Fibroblast of peridontal ligament (primary cell): ENCODE measurements at regions not wholly inside any gene's neighbourhood (a gene's known extent, or its start where the extent isn't known, plus 50 kb on each side); places are given as distances from the start of the nearest gene placed in this dataset.

Experiments used
- DNase-seq: peaks from one replicate; pipeline ENCODE4 v3.0.0-alpha.2; 2010; ENCODE audit errors: extremely low read depth

GRCh38 chr3:22475665-22476240, 724.7 kb upstream of the ZNF385D start:
- DNase-seq, result no peak

GRCh38 chr3:22476976-22477375, 726.0 kb upstream of the ZNF385D start:
- no peak for DNase-seq

GRCh38 chr3:22485954-22486353, 717.2 kb upstream of the UBE2E2 start:
- DNase-seq, result no peak

GRCh38 chr3:22490747-22491146, 712.4 kb upstream of the UBE2E2 start:
- no peak for DNase-seq

GRCh38 chr3:22491344-22491743, 711.8 kb upstream of the UBE2E2 start:
- DNase-seq, result no peak

- DNase-seq, result no peak
Measured at GRCh38 chr3:22492342-22492741, 710.8 kb upstream of the UBE2E2 start.

- no peak for DNase-seq
Measured at GRCh38 chr3:22495241-22495640, 707.9 kb upstream of the UBE2E2 start.

- DNase-seq, result no peak
Measured at GRCh38 chr3:22495791-22496190, 707.3 kb upstream of the UBE2E2 start.

GRCh38 chr3:22496641-22497040, 706.5 kb upstream of the UBE2E2 start:
- no peak for DNase-seq

GRCh38 chr3:22506871-22507270, 696.3 kb upstream of the UBE2E2 start:
- no peak for DNase-seq

- no peak for DNase-seq
Measured at GRCh38 chr3:22507709-22508108, 695.4 kb upstream of the UBE2E2 start.

GRCh38 chr3:22523925-22524324, 679.2 kb upstream of the UBE2E2 start:
- DNase-seq, result no peak

GRCh38 chr3:22526266-22526837, 676.8 kb upstream of the UBE2E2 start:
- DNase-seq, result no peak

- no peak for DNase-seq
Measured at GRCh38 chr3:22536541-22536940, 666.6 kb upstream of the UBE2E2 start.

- DNase-seq, result no peak
Measured at GRCh38 chr3:22537560-22537959, 665.6 kb upstream of the UBE2E2 start.

- DNase-seq, result no peak
Measured at GRCh38 chr3:22542311-22542710, 660.8 kb upstream of the UBE2E2 start.

- DNase-seq, result no peak
Measured at GRCh38 chr3:22555753-22556435, 647.2 kb upstream of the UBE2E2 start.

- DNase-seq, result no peak
Measured at GRCh38 chr3:22565393-22565792, 637.7 kb upstream of the UBE2E2 start.

GRCh38 chr3:22568285-22568684, 634.8 kb upstream of the UBE2E2 start:
- no peak for DNase-seq

GRCh38 chr3:22569570-22569969, 633.6 kb upstream of the UBE2E2 start:
- DNase-seq, result no peak

- no peak for DNase-seq
Measured at GRCh38 chr3:22581007-22581406, 622.1 kb upstream of the UBE2E2 start.

- DNase-seq, result no peak
Measured at GRCh38 chr3:22582266-22582665, 620.9 kb upstream of the UBE2E2 start.

- DNase-seq, result no peak
Measured at GRCh38 chr3:22585504-22585903, 617.6 kb upstream of the UBE2E2 start.

- no peak for DNase-seq
Measured at GRCh38 chr3:22585911-22586310, 617.2 kb upstream of the UBE2E2 start.
